ENCODE measurements at regions not wholly inside any gene's neighbourhood (a gene's known extent, or its start where the extent isn't known, plus 50 kb on each side); places are given as distances from the start of the nearest gene placed in this dataset.

DNA sequence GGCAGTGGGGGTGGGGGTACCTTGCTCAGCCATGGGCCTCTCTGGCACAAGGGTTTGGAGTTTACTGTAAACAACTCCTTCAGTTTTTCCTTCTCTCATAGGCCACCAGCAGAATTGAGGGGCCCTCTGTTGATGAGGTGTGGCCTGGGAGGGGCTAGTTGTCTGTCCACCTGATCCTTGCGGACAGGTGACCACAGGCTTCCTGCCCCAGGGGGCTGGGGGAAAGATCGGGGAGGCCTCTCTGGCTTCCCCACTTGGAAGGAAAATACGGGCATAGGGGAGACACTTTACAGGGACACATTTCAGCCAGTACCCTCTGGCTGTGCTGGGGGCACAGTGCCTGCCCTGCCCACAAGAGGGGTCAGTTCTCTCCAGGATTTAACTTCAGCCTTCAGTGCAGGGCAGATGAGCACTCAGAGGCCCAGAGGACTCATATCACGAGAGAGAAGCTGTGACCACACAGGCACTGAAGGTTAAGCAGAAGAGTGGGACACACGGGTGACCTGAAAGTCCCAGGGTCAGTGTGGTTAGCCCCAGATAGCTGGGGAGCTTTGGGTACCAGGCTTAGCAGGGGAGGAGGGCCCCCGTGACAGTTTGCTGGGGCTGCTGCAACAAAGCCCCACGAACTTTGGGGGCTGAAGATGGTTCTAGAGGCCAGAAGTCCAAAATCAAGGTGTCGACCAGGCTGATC is 245.9 kb downstream of the SEC14L1 start:
- H3K27ac ChIP-seq, result no peak overlapping the region
- no peak for DNase-seq (ENCODE audit: low read depth, low spot score)

DNA sequence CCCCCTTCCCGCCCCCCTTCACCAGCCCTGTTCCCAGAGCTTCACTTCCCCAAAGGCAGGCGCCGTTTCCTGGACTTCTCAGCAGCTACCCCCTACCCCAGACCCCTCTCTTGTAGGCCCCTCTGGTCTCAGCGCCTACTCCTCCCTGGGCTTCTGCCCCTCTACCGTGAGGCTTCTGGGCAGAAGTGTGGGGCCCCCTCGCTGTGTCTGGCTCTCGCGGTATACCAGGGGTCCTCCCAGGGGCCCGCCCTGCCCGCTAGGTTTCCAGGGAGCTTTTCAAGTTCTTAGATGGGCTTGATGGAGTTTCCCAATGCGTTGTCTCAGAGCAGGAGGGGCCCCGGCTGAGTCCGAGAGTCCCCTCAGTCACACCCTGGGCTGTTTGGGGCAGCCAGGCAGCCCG is 247.1 kb downstream of the SEC14L1 start:
- DNase-seq (ENCODE audit: low read depth, low spot score), result no peak

DNA sequence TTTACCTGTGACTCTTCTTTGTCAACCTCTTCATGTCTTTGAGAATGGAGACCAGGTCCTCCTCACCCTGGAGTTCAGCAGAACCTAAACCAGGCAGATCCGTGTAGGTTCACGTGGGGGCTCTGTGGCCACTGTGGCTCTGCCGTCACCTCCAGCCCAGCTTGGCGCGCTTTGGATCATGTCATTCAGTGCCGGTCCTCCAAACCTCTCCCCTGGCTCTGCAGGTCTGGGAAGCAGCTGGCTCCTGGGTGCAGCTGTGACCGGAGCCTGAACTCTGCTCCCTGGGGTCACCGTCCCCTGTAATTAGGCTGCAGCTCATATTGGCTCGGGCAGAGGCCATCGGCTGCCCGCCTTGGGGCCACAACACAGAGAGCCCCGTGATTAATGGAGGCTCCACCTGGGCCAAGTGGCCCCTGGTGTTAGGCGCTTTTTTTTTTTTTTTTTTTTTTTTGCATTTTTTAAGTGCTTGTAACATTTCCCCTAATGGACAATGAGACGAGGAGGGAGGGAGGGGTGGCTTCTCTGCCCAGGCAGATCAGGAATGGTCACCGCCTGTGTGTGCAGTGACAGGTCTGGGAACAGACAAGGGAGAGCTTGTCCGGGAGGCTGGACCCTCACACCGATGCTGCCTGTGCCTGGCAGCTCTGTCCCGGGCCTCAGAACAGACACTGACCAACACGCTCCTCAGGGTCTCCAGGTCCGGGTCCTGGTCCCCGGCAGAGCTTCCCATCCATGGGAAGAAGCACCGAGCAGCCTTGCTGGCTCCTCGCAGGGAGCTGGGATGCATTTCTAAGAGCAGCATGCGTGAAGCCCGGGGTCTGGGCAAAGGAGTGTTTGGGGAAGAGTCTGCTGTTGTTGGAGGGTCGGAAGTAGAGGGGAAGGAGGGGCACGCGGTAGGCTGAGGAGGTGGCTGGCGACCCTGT is 247.9 kb downstream of the SEC14L1 start:
- DNase-seq (ENCODE audit: low read depth, low spot score), result no peak

More for the DNA sequence above, 247.1 kb downstream of the SEC14L1 start:
- H3K27ac ChIP-seq, result no peak overlapping the region

DNA sequence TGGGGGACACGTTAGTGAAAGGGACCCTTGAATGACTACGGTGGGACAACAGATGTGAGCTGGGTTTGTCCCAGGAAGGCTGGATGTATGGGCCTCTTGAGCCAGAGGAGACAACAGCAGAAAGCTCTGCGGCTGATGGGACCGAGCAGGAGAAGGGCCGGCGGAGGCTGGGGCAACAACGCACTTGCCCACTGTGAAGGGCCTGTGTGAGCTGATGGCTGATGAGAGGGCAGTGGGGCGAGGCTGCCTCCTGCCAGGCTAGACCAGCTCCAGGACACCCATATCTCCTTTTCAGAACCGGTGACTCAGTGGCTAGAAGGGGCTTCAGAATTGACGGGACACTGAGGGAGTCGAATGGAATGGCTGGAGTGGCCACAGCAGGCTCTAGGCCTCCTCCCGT is 250.1 kb downstream of the SEC14L1 start:
- no peak for DNase-seq (ENCODE audit: low read depth, low spot score)
- peak overlapping the region; percentile 44 for H3K27ac ChIP-seq

More for the DNA sequence above, 247.9 kb downstream of the SEC14L1 start:
- H3K27ac ChIP-seq, result no peak overlapping the region

DNA sequence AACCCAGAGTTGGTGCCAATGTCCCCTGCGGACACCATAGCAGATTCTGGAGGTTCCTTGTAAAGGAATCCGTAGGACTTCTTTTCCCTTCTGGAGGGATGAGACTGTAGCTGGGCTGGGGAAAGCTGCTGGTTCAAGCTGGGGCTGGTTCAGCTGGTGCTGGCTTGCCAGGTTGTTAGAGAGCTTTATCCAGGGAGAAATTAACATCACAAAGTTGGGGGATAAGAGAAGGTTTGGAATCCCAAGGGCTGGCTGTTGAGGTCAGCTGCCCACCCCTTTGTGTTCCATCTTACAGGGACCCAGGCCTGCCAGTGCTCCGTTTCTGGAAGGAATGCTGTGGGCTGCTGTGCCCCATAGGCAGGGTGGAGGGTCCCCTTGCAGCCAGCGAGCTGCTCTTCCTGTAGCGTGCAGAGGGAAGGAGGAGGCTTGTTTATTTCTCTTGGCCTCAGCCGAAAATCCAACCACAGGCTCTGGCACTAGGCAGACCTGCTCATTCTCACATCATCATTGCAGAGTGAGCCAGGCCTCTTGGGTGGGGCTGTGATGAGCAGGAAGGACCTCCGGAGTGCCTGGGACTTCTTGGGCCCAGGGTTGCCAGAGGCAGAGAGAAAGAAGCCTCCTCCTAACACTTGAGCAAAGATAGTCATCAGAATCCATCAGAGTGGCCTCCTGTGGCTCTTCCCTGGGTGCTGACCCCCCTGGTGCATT is 251.1 kb downstream of the SEC14L1 start:
- DNase-seq (ENCODE audit: low read depth, low spot score), result no peak
- H3K27ac ChIP-seq, result peak overlapping the region; percentile 44

DNA sequence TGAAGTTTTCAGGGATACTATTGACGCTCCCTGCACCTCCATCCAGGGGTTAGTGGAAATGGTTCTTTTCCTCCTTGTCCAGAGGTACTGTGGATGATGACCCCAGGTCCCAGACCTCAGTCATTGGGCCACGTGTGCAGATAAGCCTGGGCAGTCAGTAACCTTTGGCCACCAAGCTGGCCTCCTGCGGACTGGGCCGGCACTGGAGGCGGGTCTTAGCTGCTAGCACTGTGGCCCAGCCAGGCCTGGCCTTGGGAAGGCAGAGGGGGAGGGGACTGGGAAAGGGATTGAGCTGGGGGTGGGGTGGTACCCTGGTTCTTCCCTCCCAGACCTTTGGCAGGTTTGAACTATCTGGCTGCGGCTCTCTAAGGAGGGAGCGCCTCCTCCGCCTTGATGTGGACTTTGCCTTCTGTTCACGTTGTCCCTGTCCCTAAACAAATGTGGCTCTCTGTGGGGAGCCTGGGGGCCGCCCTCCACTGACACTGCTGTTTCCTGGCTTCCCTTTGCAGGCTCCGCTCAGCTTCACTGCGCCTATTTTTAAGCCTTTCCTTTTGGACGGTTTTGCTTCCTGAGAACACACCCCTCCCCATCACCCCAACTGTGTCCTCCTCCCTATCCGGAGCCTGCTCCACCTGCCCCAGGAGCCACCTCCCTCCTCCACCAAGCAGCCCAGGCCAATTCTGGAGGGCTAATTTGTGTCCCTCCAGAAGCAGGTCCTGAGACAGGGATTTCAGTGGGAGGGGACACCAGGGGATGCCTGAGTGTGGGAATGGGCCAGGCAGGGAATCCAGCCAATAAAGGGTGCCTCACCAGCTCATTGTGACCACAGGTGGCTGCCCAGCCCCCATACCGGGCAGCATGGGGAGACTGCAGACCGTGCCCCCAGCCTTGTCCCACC is 251.9 kb downstream of the SEC14L1 start:
- no peak for DNase-seq (ENCODE audit: low read depth, low spot score)
- peak overlapping the region; percentile 44 for H3K27ac ChIP-seq

DNA sequence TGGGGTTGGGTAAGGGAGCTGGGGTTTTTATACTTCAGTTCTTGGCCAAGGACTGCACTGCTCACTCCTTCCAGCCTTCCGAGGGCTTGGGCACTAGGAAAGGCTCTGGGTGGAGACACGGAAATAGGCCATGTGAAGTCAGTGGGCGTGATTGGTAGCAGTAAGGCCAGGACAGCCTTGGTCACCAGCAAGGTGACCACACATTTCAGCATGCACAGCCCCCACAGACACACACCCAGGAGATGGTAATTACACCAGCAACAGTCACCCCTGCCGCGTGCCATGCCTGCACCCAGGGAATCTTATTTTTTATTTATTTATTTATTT is 252.5 kb downstream of the SEC14L1 start:
- peak overlapping the region; percentile 44 for H3K27ac ChIP-seq
- DNase-seq (ENCODE audit: low read depth, low spot score), result no peak

DNA sequence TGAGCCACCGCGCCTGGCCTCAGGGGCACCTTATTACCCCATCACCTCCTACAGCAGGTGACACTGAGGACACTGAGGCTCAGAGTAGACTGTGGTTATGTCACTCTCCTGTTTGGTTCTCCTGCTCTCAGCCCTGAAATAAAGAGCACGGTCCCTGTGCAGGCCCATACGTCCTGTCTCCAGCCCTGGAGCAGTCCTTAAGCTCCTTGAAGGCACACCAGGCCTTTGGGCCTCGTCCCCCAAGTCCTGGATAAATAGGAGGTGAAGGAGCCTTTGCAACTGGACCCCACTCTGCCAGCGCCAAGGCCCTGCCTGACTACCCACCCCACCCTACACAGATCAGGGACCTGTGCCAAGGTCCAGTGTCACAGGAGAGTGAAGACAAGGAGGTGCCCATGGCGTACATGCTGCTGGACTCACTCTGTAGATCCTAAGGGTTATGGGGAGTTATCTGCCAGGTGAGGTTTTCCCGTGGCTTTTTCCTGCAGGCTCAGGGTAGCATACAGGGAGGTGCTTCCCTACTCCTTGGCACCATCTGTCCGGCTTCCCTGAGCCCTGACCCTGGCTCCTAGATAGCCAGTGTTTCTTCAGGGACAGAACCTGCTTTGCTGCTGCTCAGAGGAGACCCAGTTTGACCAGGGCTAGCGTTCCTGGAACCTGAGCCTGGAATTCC is 253.2 kb downstream of the SEC14L1 start:
- no peak for DNase-seq (ENCODE audit: low read depth, low spot score)
- H3K27ac ChIP-seq, result peak overlapping the region; percentile 43

DNA sequence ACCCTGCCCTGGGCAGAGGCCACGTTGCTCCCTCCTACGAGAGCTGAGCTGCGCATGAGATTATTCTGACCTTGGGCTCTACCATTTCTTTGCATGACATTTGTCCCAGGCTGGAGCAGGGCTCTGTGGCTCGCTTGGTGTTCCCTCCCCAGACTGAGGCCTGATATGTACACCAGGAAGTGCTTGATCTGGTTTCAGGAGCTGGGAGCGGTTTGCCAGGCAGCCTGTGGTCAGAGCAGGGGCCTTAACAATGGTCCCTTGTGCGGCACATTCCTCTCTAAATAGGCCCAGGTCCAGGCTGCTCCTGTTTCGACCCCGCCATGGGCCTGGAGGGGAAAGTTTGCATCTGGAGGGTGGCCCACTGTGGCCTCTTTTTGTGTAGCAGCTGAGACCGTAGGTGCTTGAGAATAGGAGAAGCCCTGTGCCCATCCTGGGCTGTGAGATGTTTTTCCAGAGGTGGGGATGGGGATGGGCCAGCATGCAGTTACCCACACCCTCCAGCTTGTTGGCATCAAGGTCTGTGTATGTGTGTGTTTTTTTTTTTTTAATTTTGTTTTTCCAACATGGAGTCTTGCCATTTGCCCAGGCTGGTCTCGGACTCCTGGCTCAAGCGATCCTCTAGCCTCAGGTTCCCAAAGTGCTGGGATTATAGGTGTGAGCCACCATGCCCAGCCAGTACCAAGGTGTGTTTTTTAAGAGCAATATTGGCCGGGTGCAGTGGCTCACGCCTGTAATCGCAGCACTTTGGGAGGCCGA is 253.9 kb downstream of the SEC14L1 start:
- no peak for DNase-seq (ENCODE audit: low read depth, low spot score)
- H3K27ac ChIP-seq, result peak overlapping the region; percentile 43

DNA sequence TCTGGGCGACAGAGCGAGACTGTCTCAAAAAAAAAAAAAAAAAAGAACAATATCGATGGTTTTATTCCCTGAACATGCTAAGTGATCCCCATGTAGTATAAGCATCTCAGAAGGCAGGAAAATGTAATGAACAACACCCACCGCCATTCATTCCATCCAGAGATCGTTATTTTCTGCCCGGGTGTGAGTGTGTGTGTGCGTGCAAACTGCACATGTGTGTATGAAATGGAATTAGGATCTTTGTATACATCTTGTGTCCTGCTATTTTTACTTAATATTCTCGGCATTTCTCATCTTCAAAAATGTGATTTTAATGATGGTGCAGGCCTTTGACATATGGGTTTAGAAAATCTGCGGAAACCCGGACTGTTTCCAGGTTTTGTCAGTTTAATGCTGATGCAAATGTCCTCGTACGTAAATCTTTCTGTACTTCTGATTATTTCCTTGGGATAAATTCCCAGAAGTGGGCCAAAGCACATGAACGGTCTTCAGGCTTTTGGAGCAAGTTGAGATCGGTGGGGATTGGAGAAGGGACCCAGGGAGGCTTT is 254.8 kb downstream of the SEC14L1 start:
- DNase-seq (ENCODE audit: low read depth, low spot score), result no peak

DNA sequence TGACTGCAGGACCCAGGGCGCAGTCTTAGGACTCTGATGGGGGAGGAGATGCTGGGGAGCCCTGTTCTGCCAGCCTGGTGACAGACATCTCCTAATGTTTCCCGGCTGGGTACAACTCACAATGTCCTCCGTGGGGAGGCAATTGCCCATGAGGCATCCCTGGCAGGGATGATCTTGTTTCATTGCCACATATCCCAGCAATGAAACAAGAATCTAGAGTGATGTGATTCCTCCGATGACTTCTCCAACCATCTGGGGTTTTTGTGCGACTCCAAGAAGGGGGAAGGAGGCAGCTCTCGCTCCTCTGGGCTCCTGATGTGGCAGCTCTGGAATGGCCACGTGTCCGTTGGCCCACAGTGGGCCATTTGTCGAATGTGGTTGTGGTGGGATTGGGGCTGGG is 255.8 kb downstream of the SEC14L1 start:
- DNase-seq (ENCODE audit: low read depth, low spot score), result no peak
- no peak overlapping the region for H3K27ac ChIP-seq

More for the DNA sequence above, 254.8 kb downstream of the SEC14L1 start:
- no peak overlapping the region for H3K27ac ChIP-seq

DNA sequence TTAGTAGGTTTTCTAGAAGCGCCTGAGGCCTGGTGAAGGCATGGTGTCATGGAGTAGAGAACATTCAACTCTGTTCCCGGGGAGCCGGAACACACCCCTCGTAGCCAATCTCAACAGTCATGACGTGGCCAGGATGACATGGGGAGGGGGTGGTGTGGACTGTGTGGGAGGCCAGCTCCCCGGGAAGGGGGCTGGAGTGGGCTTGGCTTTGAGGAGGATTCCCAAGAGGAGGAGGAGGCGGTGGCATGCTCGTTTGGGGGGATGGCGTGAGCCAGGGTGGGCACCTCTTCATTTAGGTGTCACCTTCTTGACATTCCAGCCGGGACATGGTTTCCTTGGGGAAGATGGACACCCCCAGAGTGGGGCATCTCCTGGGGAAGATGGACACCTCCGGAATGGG is 257.5 kb downstream of the SEC14L1 start:
- H3K27ac ChIP-seq, result no peak overlapping the region
- no peak for DNase-seq (ENCODE audit: low read depth, low spot score)

DNA sequence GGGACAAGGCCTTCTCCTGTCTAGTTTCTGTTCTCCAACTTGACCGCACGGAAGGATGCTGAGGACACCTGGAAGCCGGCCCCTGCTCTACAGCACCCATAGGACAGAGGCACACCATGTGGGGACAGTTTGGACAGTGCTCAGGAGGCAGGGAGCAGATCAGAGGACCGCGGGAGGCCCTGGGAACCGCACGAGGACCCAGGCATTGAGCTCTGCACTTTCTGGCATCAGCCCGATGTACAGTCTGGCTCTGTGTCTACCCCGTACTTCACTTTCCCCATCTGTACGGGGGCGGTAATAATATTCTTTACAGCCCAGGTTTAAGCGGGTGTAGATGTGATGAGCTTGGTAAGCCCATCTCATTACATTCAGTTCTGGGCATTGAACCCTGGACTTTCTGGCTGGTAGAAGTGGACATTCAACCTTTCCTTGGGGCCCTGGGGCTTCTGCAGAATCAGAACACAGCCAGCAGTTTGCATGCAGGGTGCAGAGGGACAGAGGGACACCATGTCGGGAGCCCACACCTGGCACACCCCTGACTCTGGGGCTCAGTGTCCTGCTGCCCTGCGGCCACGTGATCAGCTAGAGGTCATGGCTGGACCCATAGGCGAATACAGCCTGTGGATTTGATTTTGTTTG is 258.7 kb downstream of the SEC14L1 start:
- no peak for DNase-seq (ENCODE audit: low read depth, low spot score)
- H3K27ac ChIP-seq, result no peak overlapping the region

DNA sequence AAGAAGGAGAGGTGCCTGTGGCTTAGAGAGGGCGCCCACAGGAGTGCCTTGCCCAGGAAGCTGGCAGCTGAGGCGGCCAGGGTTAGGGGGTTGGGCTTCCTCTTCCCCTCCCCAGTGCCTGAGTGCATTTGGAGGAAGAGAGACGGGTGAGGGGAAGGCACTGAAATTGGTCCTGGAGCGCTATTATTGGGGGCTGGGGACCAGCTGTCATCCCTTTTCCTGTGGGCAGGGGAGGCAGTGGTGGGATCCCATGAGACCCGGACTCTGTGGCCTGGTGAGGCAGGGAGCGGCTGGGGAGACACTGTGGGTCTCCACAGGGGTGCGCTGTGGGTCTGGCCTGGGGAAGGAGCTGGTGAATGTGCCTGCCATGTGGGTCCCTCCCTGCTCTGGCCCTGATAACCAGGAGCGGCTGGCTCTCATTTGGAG is 259.7 kb downstream of the SEC14L1 start:
- no peak overlapping the region for H3K27ac ChIP-seq
- no peak for DNase-seq (ENCODE audit: low read depth, low spot score)

DNA sequence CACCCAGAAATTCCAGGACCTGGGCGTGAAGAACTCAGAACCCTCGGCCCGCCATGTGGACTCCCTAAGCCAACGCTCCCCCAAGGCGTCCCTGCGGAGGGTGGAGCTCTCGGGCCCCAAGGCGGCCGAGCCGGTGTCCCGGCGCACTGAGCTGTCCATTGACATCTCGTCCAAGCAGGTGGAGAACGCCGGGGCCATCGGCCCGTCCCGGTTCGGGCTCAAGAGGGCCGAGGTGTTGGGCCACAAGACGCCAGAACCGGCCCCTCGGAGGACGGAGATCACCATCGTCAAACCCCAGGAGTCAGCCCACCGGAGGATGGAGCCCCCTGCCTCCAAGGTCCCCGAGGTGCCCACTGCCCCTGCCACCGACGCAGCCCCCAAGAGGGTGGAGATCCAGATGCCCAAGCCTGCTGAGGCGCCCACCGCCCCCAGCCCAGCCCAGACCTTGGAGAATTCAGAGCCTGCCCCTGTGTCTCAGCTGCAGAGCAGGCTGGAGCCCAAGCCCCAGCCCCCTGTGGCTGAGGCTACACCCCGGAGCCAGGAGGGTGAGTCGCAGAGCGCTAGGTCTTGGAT is 261.5 kb downstream of the SEC14L1 start:
- no peak for DNase-seq (ENCODE audit: low read depth, low spot score)
- H3K27ac ChIP-seq, result no peak overlapping the region

DNA sequence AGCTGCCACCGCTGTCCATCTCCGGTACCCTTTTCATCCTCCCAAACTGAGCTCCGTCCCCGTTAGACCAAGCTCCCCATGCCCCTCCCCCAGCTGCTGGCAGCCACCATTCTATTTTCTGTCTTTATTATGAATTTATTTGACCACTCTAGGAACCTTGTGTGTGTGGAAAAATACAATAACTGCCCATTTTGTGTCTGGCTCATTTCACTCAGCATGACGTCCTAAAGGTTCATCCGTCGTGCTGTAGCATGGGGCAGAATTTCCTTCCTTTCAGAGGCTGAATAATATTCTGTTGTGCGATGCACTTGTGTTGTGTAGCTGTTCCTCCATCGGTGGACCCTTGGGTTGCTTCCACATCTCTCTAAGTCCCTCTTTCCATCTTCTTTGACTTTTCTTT is 263.1 kb downstream of the SEC14L1 start:
- no peak for DNase-seq (ENCODE audit: low read depth, low spot score)
- peak overlapping the region; percentile 33 for H3K27ac ChIP-seq

DNA sequence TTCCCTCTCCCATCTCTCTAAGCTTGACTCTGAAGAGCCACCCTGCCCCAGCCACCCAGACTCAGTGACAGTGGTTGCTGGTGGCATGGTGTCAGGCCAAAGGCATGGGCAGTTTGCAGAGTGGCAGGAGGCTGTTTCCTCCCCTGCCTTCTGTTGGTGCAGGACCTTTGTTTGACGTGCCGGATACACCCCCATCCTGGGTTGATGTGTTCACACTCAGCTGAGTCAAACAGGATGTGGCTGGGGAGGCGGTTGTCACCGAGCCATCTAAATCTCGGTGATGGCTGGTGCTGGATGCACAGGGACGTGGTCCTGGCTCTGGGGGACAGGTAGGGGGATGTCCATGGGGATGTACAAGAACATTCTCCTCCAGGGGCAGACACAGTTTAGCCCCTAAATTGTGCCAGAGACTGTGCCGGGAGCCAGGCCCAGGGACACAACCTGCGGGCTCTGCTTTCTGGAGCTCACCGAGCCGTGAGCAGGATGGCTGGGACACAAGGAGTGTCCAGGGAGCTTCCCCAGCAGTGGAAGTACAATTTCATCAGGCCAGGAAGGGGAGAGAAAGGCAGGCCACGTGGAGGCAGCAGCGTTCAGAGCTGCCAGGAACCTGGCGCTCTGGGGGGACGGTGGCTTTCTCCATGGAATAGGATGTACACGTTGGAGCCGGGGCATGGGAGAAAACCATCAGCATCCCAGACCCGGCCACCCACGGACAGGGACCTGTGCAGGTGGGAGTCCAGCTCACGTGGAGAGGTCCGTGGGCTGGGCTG is 264.2 kb downstream of the SEC14L1 start:
- DNase-seq (ENCODE audit: low read depth, low spot score), result no peak

More for the DNA sequence above, 264.2 kb downstream of the SEC14L1 start:
- peak overlapping the region; percentile 33 for H3K27ac ChIP-seq
